H1 (cell line): ENCODE measurements at regions not wholly inside any gene's neighbourhood (a gene's known extent, or its start where the extent isn't known, plus 50 kb on each side); places are given as distances from the start of the nearest gene placed in this dataset.

ENCODE experiments used
- CTCF ChIA-PET: fragments of 300-600 bp; sonication (Branson Sonifier 250); formaldehyde crosslinking; loops from one replicate; lab custom pipeline; 2021; ENCODE audit not compliant: partially characterized antibody; lab: Charles Lee
- POLR2A ChIA-PET: fragments of 300-600 bp; sonication (Branson Sonifier 250); formaldehyde crosslinking; loops from one replicate; lab custom pipeline; 2021; ENCODE audit warnings: inconsistent platforms; ENCODE audit not compliant: partially characterized antibody; lab: Charles Lee
- DNase-seq, 2 experiments: peaks; one replicate each; pipeline versions ENCODE4 v3.0.0 to v3.0.0-alpha.2; 2010 to 2022; ENCODE audit warnings: low spot score in 2 of 2, low read depth in 1 of 2, mixed read lengths in 1 of 2
- FAIRE-seq: peaks from 2 replicates; lab custom pipeline; 2011; peaks lifted over from hg19 to GRCh38; lab: Jason Lieb, UNC
- H2AFZ ChIP-seq: 2 replicates; pipeline ENCODE4 v1.8.1; 2012; ENCODE audit warnings: low read length, inconsistent platforms
- H2AK5ac ChIP-seq: 2 replicates; pipeline ENCODE4 v1.6.1; 2013; ENCODE audit warnings: low read depth, low read length
- H2BK120ac ChIP-seq: replicated peaks from 2 replicates; pipeline ENCODE3; 2013; ENCODE audit warnings: low read depth, low read length, inconsistent platforms
- H2BK12ac ChIP-seq: 2 replicates; pipeline ENCODE4 v1.6.1; 2013; ENCODE audit warnings: low read depth, low read length
- H2BK15ac ChIP-seq: 2 replicates; pipeline ENCODE4 v1.6.1; 2013; ENCODE audit warnings: low read length
- H2BK20ac ChIP-seq: 2 replicates; pipeline ENCODE4 v1.6.1; 2013; ENCODE audit warnings: low read length
- H2BK5ac ChIP-seq: 2 replicates; pipeline ENCODE4 v1.6.1; 2013; ENCODE audit warnings: low read depth, low read length
- H3K14ac ChIP-seq: 2 replicates; pipeline ENCODE4 v1.6.1; 2013; ENCODE audit warnings: inconsistent platforms; ENCODE audit not compliant: insufficient read length
- H3K18ac ChIP-seq: 2 replicates; pipeline ENCODE4 v1.6.1; 2013; ENCODE audit warnings: low read length; ENCODE audit errors: extremely low read depth
- H3K23ac ChIP-seq: 2 replicates; pipeline ENCODE4 v1.6.1; 2013; ENCODE audit warnings: inconsistent platforms; ENCODE audit not compliant: insufficient read length
- H3K23me2 ChIP-seq: 2 replicates; pipeline ENCODE4 v1.6.1; 2013; ENCODE audit warnings: low read depth, low read length
- H3K27ac ChIP-seq: 2 replicates; pipeline ENCODE4 v1.6.1; 2011; ENCODE audit warnings: low read depth, low read length, inconsistent platforms
- H3K27me3 ChIP-seq, 4 experiments: replicated peaks in 1 of 4; 1 replicate in 1 of 4; 2 replicates in 3 of 4; pipeline versions ENCODE4 v1.6.1 to v1.8.1; 2011 to 2013; ENCODE audit warnings: low read length in 3 of 4, mild to moderate bottlenecking in 3 of 4, inconsistent platforms in 2 of 4, mixed read lengths in 2 of 4, moderate library complexity in 1 of 4; ENCODE audit not compliant: control insufficient read depth in 3 of 4, insufficient read depth in 3 of 4; ENCODE audit errors: extremely low read depth in 1 of 4
- H3K36me3 ChIP-seq, 4 experiments: 2 replicates each; pipeline versions ENCODE4 v1.6.1 to v1.8.1; 2011 to 2013; ENCODE audit warnings: mild to moderate bottlenecking in 4 of 4, low read length in 3 of 4, moderate library complexity in 2 of 4, control low read depth in 1 of 4, inconsistent platforms in 1 of 4; ENCODE audit not compliant: insufficient read depth in 4 of 4, control insufficient read depth in 2 of 4
- H3K4ac ChIP-seq: replicated peaks from 2 replicates; pipeline ENCODE3; 2013; ENCODE audit warnings: low read length, low read depth, mixed read lengths, inconsistent platforms; ENCODE audit not compliant: insufficient read length
- H3K4me1 ChIP-seq, 4 experiments: replicated peaks in 1 of 4; 1 replicate in 1 of 4; 2 replicates in 3 of 4; pipeline versions ENCODE4 v1.6.1 to v1.8.1; 2011 to 2013; ENCODE audit warnings: low read length in 3 of 4, inconsistent platforms in 2 of 4, mixed read lengths in 1 of 4; ENCODE audit not compliant: insufficient read depth in 4 of 4, control insufficient read depth in 3 of 4
- H3K4me2 ChIP-seq, 2 experiments: 2 replicates each; pipeline versions ENCODE4 v1.6.1 to v1.8.1; 2011 to 2013; ENCODE audit warnings: low read depth in 2 of 2, low read length in 2 of 2, control low read depth in 1 of 2, inconsistent platforms in 1 of 2, mild to moderate bottlenecking in 1 of 2; ENCODE audit not compliant: insufficient read depth in 1 of 2
- H3K4me3 ChIP-seq, 4 experiments: fragments of 200-600, 300-600 bp in 1 of 4; sonication (generic), shearing (Covaris generic), sonication (Bioruptor Twin) in 1 of 4; 2 replicates each; pipeline versions ENCODE4 v1.5.1 to v1.8.1; 2011 to 2016; ENCODE audit warnings: low read length in 4 of 4, low read depth in 3 of 4, control low read depth in 2 of 4, inconsistent platforms in 2 of 4, mild to moderate bottlenecking in 2 of 4, mixed read lengths in 1 of 4, moderate library complexity in 1 of 4; ENCODE audit not compliant: insufficient read depth in 2 of 4; ENCODE audit errors: extremely low read depth in 1 of 4
- H3K56ac ChIP-seq: replicated peaks from 2 replicates; pipeline ENCODE3; 2013; ENCODE audit warnings: low read depth, mild to moderate bottlenecking, mixed read lengths, low read length, inconsistent platforms; ENCODE audit not compliant: insufficient read length
- H3K79me1 ChIP-seq: 2 replicates; pipeline ENCODE4 v1.6.1; 2013; ENCODE audit warnings: low read depth, low read length, control low read depth
- H3K79me2 ChIP-seq, 2 experiments: 2 replicates each; pipeline versions ENCODE4 v1.6.1 to v1.8.1; 2012 to 2013; ENCODE audit warnings: low read length in 2 of 2, mild to moderate bottlenecking in 2 of 2, inconsistent platforms in 1 of 2; ENCODE audit not compliant: insufficient read depth in 2 of 2, control insufficient read depth in 1 of 2
- H3K9ac ChIP-seq, 4 experiments: replicated peaks in 1 of 4; 1 replicate in 1 of 4; 2 replicates in 3 of 4; pipeline versions ENCODE4 v1.6.1 to v1.8.1; 2011 to 2013; ENCODE audit warnings: low read depth in 3 of 4, low read length in 3 of 4, control low read depth in 2 of 4, mild to moderate bottlenecking in 2 of 4, moderate library complexity in 2 of 4, inconsistent platforms in 1 of 4; ENCODE audit errors: extremely low read depth in 1 of 4
- H3K9me3 ChIP-seq, 2 experiments: 2 replicates each; pipeline versions ENCODE4 v1.6.1 to v1.8.1; 2012 to 2013; ENCODE audit warnings: mild to moderate bottlenecking in 2 of 2, moderate library complexity in 2 of 2, control low read depth in 1 of 2, inconsistent platforms in 1 of 2, low read depth in 1 of 2, low read length in 1 of 2, mixed read lengths in 1 of 2; ENCODE audit not compliant: insufficient read depth in 2 of 2
- H4K20me1 ChIP-seq, 2 experiments: replicated peaks in 1 of 2; 2 replicates each; pipeline versions ENCODE3 to v1.8.1; 2011 to 2013; ENCODE audit warnings: inconsistent platforms in 2 of 2, low read length in 2 of 2, mild to moderate bottlenecking in 1 of 2; ENCODE audit not compliant: insufficient read depth in 2 of 2, control insufficient read depth in 1 of 2
- H4K5ac ChIP-seq: 2 replicates; pipeline ENCODE4 v1.6.1; 2013; ENCODE audit warnings: low read length, low read depth, mixed read lengths, inconsistent platforms; ENCODE audit not compliant: insufficient read length
- H4K8ac ChIP-seq: 2 replicates; pipeline ENCODE4 v1.8.0; 2013; ENCODE audit warnings: mild to moderate bottlenecking, moderate library complexity, low read length, inconsistent platforms; ENCODE audit not compliant: insufficient read depth; ENCODE audit errors: extremely low read depth
- H4K91ac ChIP-seq: replicated peaks from 2 replicates; pipeline ENCODE3; 2013; ENCODE audit warnings: low read length, mixed read lengths, inconsistent platforms; ENCODE audit not compliant: insufficient read length
- ASH2L ChIP-seq: fragments of 200-600, 300-600 bp; sonication (generic); IDR thresholded peaks from one replicate; pipeline ENCODE4 v1.7.1; 2017; ENCODE audit warnings: low read length
- BACH1 ChIP-seq: IDR thresholded peaks from 2 replicates; pipeline ENCODE4 v1.6.1; 2012; ENCODE audit warnings: low read length, improper control_type of control experiment
- CHD1 ChIP-seq: IDR thresholded peaks from 2 replicates; pipeline ENCODE4 v1.6.1; 2012; ENCODE audit warnings: low read depth, low read length, improper control_type of control experiment
- CHD2 ChIP-seq: IDR thresholded peaks from 2 replicates; pipeline ENCODE4 v1.6.1; 2012; ENCODE audit warnings: low read length, improper control_type of control experiment
- CREB1 ChIP-seq: IDR thresholded peaks from 2 replicates; pipeline ENCODE4 v1.6.1; 2012; ENCODE audit warnings: inconsistent platforms
- EZH2 ChIP-seq: fragments of 200-600 bp; sonication (generic); IDR thresholded peaks from 2 replicates; pipeline ENCODE4 v1.7.1; 2012; ENCODE audit warnings: low read depth, mild to moderate bottlenecking, moderate library complexity, low read length, inconsistent platforms; ENCODE audit not compliant: severe bottlenecking
- JUND ChIP-seq: IDR thresholded peaks from 2 replicates; pipeline ENCODE4 v1.6.1; 2011; ENCODE audit warnings: mild to moderate bottlenecking, improper control_type of control experiment, low read length
- KDM5A ChIP-seq: fragments of 200-600 bp; IDR thresholded peaks from 2 replicates; pipeline ENCODE4 v1.7.1; 2012; ENCODE audit warnings: mild to moderate bottlenecking, low read length, inconsistent platforms, mixed read lengths
- NANOG ChIP-seq: IDR thresholded peaks from 2 replicates; pipeline ENCODE4 v1.6.1; 2011; ENCODE audit warnings: low read length, low read depth, mild to moderate bottlenecking, inconsistent platforms; ENCODE audit not compliant: insufficient read depth, poor library complexity, severe bottlenecking
- RBBP5 ChIP-seq: IDR thresholded peaks from 2 replicates; pipeline ENCODE4 v1.7.1; 2012; ENCODE audit warnings: low read depth, mild to moderate bottlenecking, inconsistent platforms, low read length, moderate library complexity, borderline replicate concordance
- RXRA ChIP-seq: IDR thresholded peaks from 2 replicates; pipeline ENCODE4 v1.6.1; 2011; ENCODE audit warnings: low read depth, mild to moderate bottlenecking, low read length, moderate library complexity; ENCODE audit not compliant: insufficient read depth
- SIRT6 ChIP-seq: IDR thresholded peaks from one replicate; pipeline ENCODE4 v1.7.1; 2012; ENCODE audit warnings: low read length, inconsistent platforms
- SP1 ChIP-seq: IDR thresholded peaks from 2 replicates; pipeline ENCODE4 v1.6.1; 2011; ENCODE audit warnings: low read depth, low read length
- SP2 ChIP-seq: IDR thresholded peaks from 2 replicates; pipeline ENCODE4 v1.6.1; 2012; ENCODE audit warnings: mild to moderate bottlenecking, low read length, inconsistent platforms
- SUZ12 ChIP-seq: fragments of 200-600 bp; sonication (generic); IDR thresholded peaks from 2 replicates; pipeline ENCODE4 v1.6.1; 2012; ENCODE audit warnings: mild to moderate bottlenecking, inconsistent platforms, low read length, moderate library complexity, mixed read lengths
- TAF1 ChIP-seq: IDR thresholded peaks from 2 replicates; pipeline ENCODE4 v1.6.1; 2011; ENCODE audit warnings: mild to moderate bottlenecking, low read depth, low read length
- TEAD4 ChIP-seq: IDR thresholded peaks from 2 replicates; pipeline ENCODE4 v1.6.1; 2012; ENCODE audit warnings: low read depth, low read length, inconsistent platforms, mixed read lengths
- YY1 ChIP-seq: IDR thresholded peaks from 2 replicates; pipeline ENCODE4 v1.6.1; 2011; ENCODE audit warnings: low read depth, mild to moderate bottlenecking, low read length
- WGBS, 2 experiments: shearing (Covaris generic) in 1 of 2; methylation state at CpG; one replicate each; pipeline versions ENCODE4 v1.1.6 to v1.1.7; 2013 to 2015; ENCODE audit warnings: low lambda C conversion rate in 2 of 2, mixed read lengths in 2 of 2, inconsistent platforms in 1 of 2, low coverage in 1 of 2, missing lambda C conversion rate in 1 of 2; ENCODE audit not compliant: insufficient replicate concordance in 2 of 2, insufficient coverage in 1 of 2, insufficient read length in 1 of 2; ENCODE audit errors: extremely low coverage in 1 of 2, missing lambda C conversion rate in 1 of 2; 5-methylcytosine and 5-hydroxymethylcytosine counted together

GRCh38 chr13:84137292-84137691, 255.0 kb upstream of the SLITRK1 start:
- H2BK5ac ChIP-seq, result no peak overlapping the region
- H3K36me3 ChIP-seq, result no peaks in the 10 kb centered on the region
- H4K5ac ChIP-seq, result no peak overlapping the region
- H3K79me1 ChIP-seq, result no peaks in the 10 kb centered on the region
- no peak overlapping the region for H2AFZ ChIP-seq
- H2BK15ac ChIP-seq, result no peak overlapping the region
- H3K9me3 ChIP-seq, result no peaks in the 10 kb centered on the region
- no peaks in the 10 kb centered on the region for H3K23me2 ChIP-seq
- no peak overlapping the region for H2BK20ac ChIP-seq
- DNase-seq, result no peak
- no peaks in the 10 kb centered on the region for H3K27me3 ChIP-seq
- no peak overlapping the region for H3K14ac ChIP-seq
- ChIA-PET CTCF (no interaction called here), POLR2A (no interaction called here)
- WGBS, 2 experiments, result 81% methylated on average over 2 of the region's 2 CpGs; no CpG with 5 or more reads in 1 of the 2 experiments
- H4K8ac ChIP-seq, result no peak overlapping the region
- 0 out of 7 replicates have a peak, but pooled peaks cover 0 to 3% (median 1%) of the 10 kb centered on the region in 4 experiments for H3K4me1 ChIP-seq
- no peak overlapping the region for H3K9ac ChIP-seq
- H3K4me3 ChIP-seq, result no peak overlapping the region
- H3K23ac ChIP-seq, result no peak overlapping the region
- H4K20me1 ChIP-seq, result no peaks in the 10 kb centered on the region
- no peak overlapping the region for H3K4ac ChIP-seq
- no peak for FAIRE-seq
- H3K18ac ChIP-seq, result no peak overlapping the region
- no peak overlapping the region for H3K27ac ChIP-seq
- no peak overlapping the region for H3K56ac ChIP-seq
- H2AK5ac ChIP-seq, result no peak overlapping the region
- H2BK120ac ChIP-seq, result no peak overlapping the region
- H3K79me2 ChIP-seq, result no peaks in the 10 kb centered on the region
- H2BK12ac ChIP-seq, result no peak overlapping the region
- no peak overlapping the region for H3K4me2 ChIP-seq
- no peak overlapping the region for H4K91ac ChIP-seq
- no peak for TF ChIP-seq SP1
- TF ChIP-seq RBBP5, result no peak
- TF ChIP-seq JUND, result no peak
- no peak for TF ChIP-seq EZH2
- TF ChIP-seq SUZ12, result no peak
- no peak for TF ChIP-seq RXRA
- no peak for TF ChIP-seq BACH1
- no peak for TF ChIP-seq CHD1
- no peak for TF ChIP-seq TEAD4
- no peak for TF ChIP-seq CHD2
- no peak for TF ChIP-seq YY1
- no peak for TF ChIP-seq SP2
- TF ChIP-seq ASH2L, result no peak
- no peak for TF ChIP-seq KDM5A
- no peak for TF ChIP-seq CREB1
- TF ChIP-seq SIRT6, result no peak
- TF ChIP-seq NANOG, result no peak
- no peak for TF ChIP-seq TAF1
